Calu3 (cell line): ENCODE measurements at regions not wholly inside any gene's neighbourhood (a gene's known extent, or its start where the extent isn't known, plus 50 kb on each side); places are given as distances from the start of the nearest gene placed in this dataset.

Experiments used
- BruUV-seq: library from RNA; stranded (reverse); fragments of 400-500 nt; replicated peaks from 2 replicates; lab custom pipeline; 2021; lab: Mats Ljungman, UMichigan
- CTCF ChIA-PET: fragments of 300-600 bp; sonication (Branson Sonifier 250); formaldehyde crosslinking; loops from one replicate; lab custom pipeline; 2022; ENCODE audit warnings: antibody characterized with exemption; lab: Charles Lee
- DNase-seq: peaks from one replicate; pipeline ENCODE4 v3.0.0; 2022
- H3K27ac Mint-ChIP-seq: one replicate; pipeline ENCODE4 v1.8.0; 2022; ENCODE audit warnings: mixed read lengths; ENCODE audit not compliant: unreplicated experiment
- H3K27me3 Mint-ChIP-seq: one replicate; pipeline ENCODE4 v1.8.0; 2022; ENCODE audit warnings: mixed read lengths; ENCODE audit not compliant: unreplicated experiment
- H3K36me3 Mint-ChIP-seq: one replicate; pipeline ENCODE4 v1.8.0; 2022; ENCODE audit warnings: mild to moderate bottlenecking, moderate library complexity, mixed read lengths; ENCODE audit not compliant: insufficient read depth, unreplicated experiment
- H3K4me1 Mint-ChIP-seq: one replicate; pipeline ENCODE4 v1.8.0; 2022; ENCODE audit warnings: mild to moderate bottlenecking, low read depth, mixed read lengths; ENCODE audit not compliant: unreplicated experiment
- H3K4me3 Mint-ChIP-seq: one replicate; pipeline ENCODE4 v1.8.0; 2022; ENCODE audit warnings: mild to moderate bottlenecking, low read depth, moderate library complexity, mixed read lengths; ENCODE audit not compliant: unreplicated experiment
- H3K9me3 Mint-ChIP-seq: one replicate; pipeline ENCODE4 v1.8.0; 2022; ENCODE audit warnings: low read depth, mixed read lengths; ENCODE audit not compliant: unreplicated experiment
- intact Hi-C: fragments of 100-400 bp; cut with micrococcal nuclease; formaldehyde crosslinking; loops from one replicate; pipeline ENCODE4 v1.10.0; 2022; ENCODE audit not compliant: unreplicated experiment
- TF ChIP-seq, protein P1 (sequence below): fragments of 200-600 bp; IDR thresholded peaks from one replicate; pipeline ENCODE4 v1.8.0; 2022; ENCODE audit warnings: antibody characterized with exemption; ENCODE audit not compliant: unreplicated experiment

DNA sequence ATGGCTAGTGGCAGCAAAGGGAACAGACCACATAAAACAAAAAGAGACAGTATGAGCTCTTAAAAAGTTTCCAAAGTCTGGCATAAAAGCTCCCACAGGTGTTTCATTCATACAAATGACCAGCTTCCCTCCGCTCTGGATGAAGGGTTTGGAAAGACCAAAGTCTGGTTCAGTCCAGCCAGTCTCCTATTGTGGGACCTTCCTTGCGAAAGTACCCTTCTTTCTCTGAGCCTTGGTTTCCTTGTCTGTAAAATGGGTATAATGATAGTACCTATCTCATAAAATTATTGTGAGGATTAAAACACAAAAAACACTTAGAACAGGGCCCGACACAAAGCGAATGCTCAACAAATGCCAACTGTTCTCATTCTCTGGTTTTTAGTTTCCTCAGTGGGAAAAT lies 77.2 kb downstream of the UNC5CL start:
- Mint-ChIP-seq H3K36me3 (no peaks in the 10 kb centered on the region), H3K27ac (peak overlapping the region; percentile 40), H3K9me3 (no peaks in the 10 kb centered on the region), H3K4me1 (peaks cover 29% of the 10 kb centered on the region), H3K4me3 (no peak overlapping the region), H3K27me3 (peaks cover 3% of the 10 kb centered on the region)
- no peak for DNase-seq
- TF ChIP-seq, protein P1, sequence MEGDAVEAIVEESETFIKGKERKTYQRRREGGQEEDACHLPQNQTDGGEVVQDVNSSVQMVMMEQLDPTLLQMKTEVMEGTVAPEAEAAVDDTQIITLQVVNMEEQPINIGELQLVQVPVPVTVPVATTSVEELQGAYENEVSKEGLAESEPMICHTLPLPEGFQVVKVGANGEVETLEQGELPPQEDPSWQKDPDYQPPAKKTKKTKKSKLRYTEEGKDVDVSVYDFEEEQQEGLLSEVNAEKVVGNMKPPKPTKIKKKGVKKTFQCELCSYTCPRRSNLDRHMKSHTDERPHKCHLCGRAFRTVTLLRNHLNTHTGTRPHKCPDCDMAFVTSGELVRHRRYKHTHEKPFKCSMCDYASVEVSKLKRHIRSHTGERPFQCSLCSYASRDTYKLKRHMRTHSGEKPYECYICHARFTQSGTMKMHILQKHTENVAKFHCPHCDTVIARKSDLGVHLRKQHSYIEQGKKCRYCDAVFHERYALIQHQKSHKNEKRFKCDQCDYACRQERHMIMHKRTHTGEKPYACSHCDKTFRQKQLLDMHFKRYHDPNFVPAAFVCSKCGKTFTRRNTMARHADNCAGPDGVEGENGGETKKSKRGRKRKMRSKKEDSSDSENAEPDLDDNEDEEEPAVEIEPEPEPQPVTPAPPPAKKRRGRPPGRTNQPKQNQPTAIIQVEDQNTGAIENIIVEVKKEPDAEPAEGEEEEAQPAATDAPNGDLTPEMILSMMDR = no peak
- intact Hi-C loops = no loop called here
- CTCF ChIA-PET = interaction anchor here (1.3 kb wide), 1 partner anchor 38 kb away, joined by 3 read pairs; no protein-coding TSS in a partner anchor
- no TSS peak for BruUV-seq

DNA sequence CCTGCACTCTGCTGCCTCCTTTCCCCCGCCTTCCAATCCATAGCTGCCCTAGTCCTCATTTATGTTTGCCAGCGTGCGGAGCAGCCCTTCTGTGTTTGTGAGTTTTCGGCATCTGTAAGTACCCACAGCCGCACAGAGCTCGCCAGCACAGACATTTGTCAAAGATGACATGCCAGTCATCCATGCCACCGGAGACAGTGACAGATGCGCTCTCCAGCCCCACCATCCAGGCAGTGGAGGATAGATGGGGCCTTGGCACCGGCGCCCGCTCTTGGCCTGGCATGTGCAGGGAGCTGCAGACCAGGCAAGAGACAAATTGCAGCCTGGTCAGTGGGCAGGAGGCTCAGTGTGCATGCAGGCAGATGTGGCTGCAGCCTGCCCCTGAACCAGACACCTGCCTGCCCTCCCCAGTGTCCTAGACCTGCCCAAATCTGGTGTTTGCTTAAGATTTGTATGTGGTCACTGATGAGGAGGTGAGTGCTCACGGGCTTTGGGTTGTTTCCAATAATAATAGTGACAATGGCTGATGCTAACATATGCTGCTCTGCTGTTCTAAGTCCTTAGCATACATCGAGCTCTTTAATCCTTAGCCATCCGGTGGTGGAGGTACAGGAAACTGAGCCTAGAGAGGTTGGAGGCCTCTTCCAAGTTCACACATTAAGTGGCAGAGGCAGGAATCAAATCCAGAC lies 78.1 kb downstream of the UNC5CL start:
- TF ChIP-seq, protein P1 = no peak
- no peaks in the 10 kb centered on the region for H3K36me3 Mint-ChIP-seq
- peaks cover 29% of the 10 kb centered on the region for H3K4me1 Mint-ChIP-seq
- no peak overlapping the region for H3K27ac Mint-ChIP-seq
- H3K4me3 Mint-ChIP-seq = no peak overlapping the region
- CTCF ChIA-PET = no interaction called here
- no TSS peak for BruUV-seq
- intact Hi-C loops = no loop called here
- no peak for DNase-seq
- no peaks in the 10 kb centered on the region for H3K9me3 Mint-ChIP-seq
- H3K27me3 Mint-ChIP-seq = peaks cover 12% of the 10 kb centered on the region

DNA sequence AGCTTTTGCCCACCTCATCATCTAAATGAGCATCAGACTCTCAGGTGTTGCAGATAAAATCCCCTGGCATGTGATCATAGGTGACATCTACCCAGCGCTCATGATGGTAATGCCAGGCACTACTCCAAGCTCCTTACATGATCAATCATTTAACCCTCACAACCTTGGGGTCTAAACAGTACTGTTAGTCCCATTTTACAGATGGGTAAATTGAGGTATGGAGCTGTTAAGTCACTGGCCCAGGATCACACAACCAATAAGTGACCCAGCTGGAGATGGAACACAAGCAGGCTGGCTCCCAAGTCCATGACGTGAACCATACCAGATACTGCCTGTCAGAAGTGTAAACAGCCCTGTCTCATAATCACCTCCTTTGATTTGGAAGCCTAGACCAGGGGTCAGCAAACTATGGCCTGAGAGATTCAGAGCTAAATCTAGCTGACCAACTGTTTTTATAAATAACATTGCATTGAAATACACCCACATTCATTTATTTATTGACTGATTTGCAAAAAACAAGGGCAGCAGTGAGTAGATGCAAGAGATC lies 79.2 kb downstream of the UNC5CL start:
- Mint-ChIP-seq H3K4me1 (peaks cover 29% of the 10 kb centered on the region), H3K27me3 (peaks cover 19% of the 10 kb centered on the region), H3K4me3 (no peak overlapping the region), H3K36me3 (no peaks in the 10 kb centered on the region), H3K9me3 (no peaks in the 10 kb centered on the region), H3K27ac (no peak overlapping the region)
- no TSS peak for BruUV-seq
- CTCF ChIA-PET = interaction anchor here (1.2 kb wide), 1 partner anchor 77 kb away, joined by 3 read pairs; no protein-coding TSS in a partner anchor
- intact Hi-C loops = loop anchor here (5.0 kb wide), 1 partner anchor 37 kb away; no protein-coding TSS in a partner anchor
- no peak for DNase-seq
- TF ChIP-seq, protein P1 = no peak

DNA sequence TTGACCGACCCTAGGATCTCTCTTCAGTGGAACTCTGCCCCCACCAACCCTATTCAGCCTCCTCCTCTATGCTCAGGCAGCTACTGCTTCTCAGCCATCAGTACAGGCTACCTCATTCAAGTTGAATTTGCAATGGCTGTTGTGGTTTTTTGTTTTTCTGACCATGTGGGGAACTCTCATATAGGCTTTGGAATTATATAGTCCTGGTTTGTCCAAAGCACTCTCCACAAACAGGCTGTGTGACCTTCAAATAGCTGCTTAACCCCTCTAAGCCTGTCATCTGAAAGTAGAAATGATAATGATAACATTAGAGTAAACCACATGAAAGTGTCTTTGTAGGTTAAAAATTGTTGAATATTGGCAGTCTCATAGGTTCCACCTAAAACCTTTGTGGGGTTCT lies 80.3 kb downstream of the UNC5CL start:
- CTCF ChIA-PET = no interaction called here
- BruUV-seq = no TSS peak
- TF ChIP-seq, protein P1 = no peak
- no peaks in the 10 kb centered on the region for H3K36me3 Mint-ChIP-seq
- no peak overlapping the region for H3K27ac Mint-ChIP-seq
- no peak overlapping the region for H3K4me3 Mint-ChIP-seq
- H3K9me3 Mint-ChIP-seq = peaks cover 2% of the 10 kb centered on the region
- H3K4me1 Mint-ChIP-seq = peaks cover 29% of the 10 kb centered on the region
- no peak for DNase-seq
- intact Hi-C loops = loop anchor here (5.0 kb wide), 1 partner anchor 39 kb away; no protein-coding TSS in a partner anchor
- H3K27me3 Mint-ChIP-seq = peaks cover 19% of the 10 kb centered on the region
